Heart left ventricle (tissue), 16 donors: ENCODE measurements at regions not wholly inside any gene's neighbourhood (a gene's known extent, or its start where the extent isn't known, plus 50 kb on each side); places are given as distances from the start of the nearest gene placed in this dataset.
"Not testable (repeated sequence)": the region's sequence is repeated elsewhere in the genome, so short reads cannot be mapped to it uniquely, and the experiment has no call there.

ENCODE experiments used
- ATAC-seq, 4 donors: fragments of 200-7000 bp; cut with Tn5 transposase; one replicate each; pipeline ENCODE4 v1.9.1; 2020 to 2022; ENCODE audit warnings: moderate library complexity in 4 of 4, mild to moderate bottlenecking in 3 of 4, moderate number of reproducible peaks in 1 of 4
- DNase-seq, 5 donors: peaks; one replicate each; pipeline ENCODE4 v3.0.0-alpha.2; 2020
- H3K27ac ChIP-seq, 12 donors: fragments of 200-600 bp; sonication (generic) in 4 of 12; one replicate each; pipeline versions ENCODE4 v1.5.0 to v1.8.0; 2016 to 2022; ENCODE audit warnings: mild to moderate bottlenecking in 2 of 12
- H3K27me3 ChIP-seq, 9 donors: fragments of 200-600 bp; sonication (generic) in 2 of 9; one replicate each; pipeline versions ENCODE4 v1.5.1 to v1.8.0; 2016 to 2022; ENCODE audit warnings: mild to moderate bottlenecking in 3 of 9
- H3K36me3 ChIP-seq, 9 donors: fragments of 200-600 bp; sonication (generic) in 2 of 9; one replicate each; pipeline versions ENCODE4 v1.5.0 to v1.8.0; 2018 to 2022; ENCODE audit warnings: mild to moderate bottlenecking in 2 of 9
- H3K4me1 ChIP-seq, 12 donors: fragments of 200-600 bp; sonication (generic) in 4 of 12; one replicate each; pipeline versions ENCODE4 v1.5.0 to v1.8.0; 2016 to 2022; ENCODE audit warnings: mild to moderate bottlenecking in 3 of 12
- H3K4me3 ChIP-seq, 12 donors: fragments of 200-600 bp; sonication (generic) in 4 of 12; one replicate each; pipeline versions ENCODE4 v1.5.0 to v1.8.0; 2017 to 2022; ENCODE audit warnings: mild to moderate bottlenecking in 9 of 12, moderate library complexity in 4 of 12
- H3K9me3 ChIP-seq, 12 donors: fragments of 200-600 bp; sonication (generic) in 4 of 12; one replicate each; pipeline versions ENCODE4 v1.5.0 to v1.8.0; 2016 to 2022; ENCODE audit warnings: mild to moderate bottlenecking in 1 of 12
- CTCF ChIP-seq, 12 donors: fragments of 200-600 bp; sonication (generic) in 4 of 12; IDR thresholded peaks; one replicate each; pipeline versions ENCODE4 v1.5.0 to v1.8.0; 2018 to 2022; ENCODE audit warnings: antibody characterized with exemption in 12 of 12, mild to moderate bottlenecking in 5 of 12
- POLR2A ChIP-seq, 2 donors: fragments of 450-650 bp; IDR thresholded peaks; one replicate each; pipeline ENCODE4 v1.6.1; 2017; ENCODE audit warnings: antibody characterized with exemption in 2 of 2, mild to moderate bottlenecking in 2 of 2, moderate library complexity in 2 of 2
- WGBS, 4 donors: extraction: QIAGEN DNeasy Blood & Tissue Kit in 2 of 4; methylation state at CpG; one replicate each; pipeline versions ENCODE4 v1.1.5 to v1.1.7; 2013 to 2018; 5-methylcytosine and 5-hydroxymethylcytosine counted together
- intact Hi-C, 10 donors: fragments of 100-400 bp; cut with DNase I; formaldehyde crosslinking; loops; one replicate each; pipeline versions ENCODE4 v1.11.1 to v1.14.2; 2022
- donor health status: ischemic (EF 13 %, LVEDD 7.1; RV severe dilation, severe dysfunction).
- donor health status: healthy with polysubstance abuse.
- donor health status: DM: no; HTN: yes; CAD: no.
- donor health status: DM: no; HTN: no; CAD: no.
- donor health status: ischemic (EF 25% LVEDD 6.9; RV normal size, moderate dysfunction).
- donor health status: ischemic (EF 25% LVEDD 5.7; RV mildly dilated, moderate dysfunction).
- donor health status: healthy.
- donor health status: DM: yes; HTN: yes; CAD: no.
- donor health status: ischemic (EF 35%, LVEDD 5.7; RV mildly dilated, moderate dysfunction).
- donor health status: nonischemic (EF 11% LVEDD 7.7; RV severe dilation, severe dysfunction).
- donor health status: DM: yes; HTN: yes; CAD: no.
- donor health status: PGD.
- donor health status: ischemic (EF 29% LVEDD 5.4; RV normal size, mild dysfunction).
- donor health status: nonischemic (EF 23%, LVEDD 6.1; RV moderate dilation, normal function).

- H3K4me1 ChIP-seq: peaks cover 0 to 18% (median 0%) of the 10 kb centered on the region in 12 donors
- whole genome bisulfite sequencing, 4 donors: 87 to 92% (median 88%) methylated on average over 3 of the region's 3 CpGs
- no peaks in the 10 kb centered on the region for H3K36me3 ChIP-seq
- peak overlapping the region in 6 of 12 donors; percentile 5 to 51 (median 21) for H3K27ac ChIP-seq
- peaks cover 0 to 6% (median 0%) of the 10 kb centered on the region in 12 donors for H3K9me3 ChIP-seq
- intact Hi-C loops: no loop called here
- H3K4me3 ChIP-seq: no peak overlapping the region
- DNase-seq (no peak), ATAC-seq (no peak)
- TF ChIP-seq CTCF (IDR thresholded peaks at IDR 0.05) (no peak), POLR2A (IDR thresholded peaks at IDR 0.05) (no peak)
- no peaks in the 10 kb centered on the region for H3K27me3 ChIP-seq
Observed at GRCh38 chr2:190592831-190593230, 56.1 kb upstream of the NAB1 start.

- peaks cover 0 to 24% (median 3%) of the 10 kb centered on the region in 12 donors for H3K4me1 ChIP-seq
- DNase-seq, H3K27me3 ChIP-seq, intact Hi-C loops, ATAC-seq, H3K27ac ChIP-seq, H3K9me3 ChIP-seq, H3K36me3 ChIP-seq, H3K4me3 ChIP-seq: not testable (repeated sequence)
- 57 to 76% (median 69%) methylated on average over 1 of the region's 1 CpG for WGBS, 4 donors
Observed at GRCh38 chr2:190595879-190596278, 53.0 kb upstream of the NAB1 start.

- ATAC-seq (peak in 3 of 4 donors; percentile 42 to 63 (median 62)), DNase-seq (peak; percentile 51 to 68 (median 58))
- TF ChIP-seq POLR2A (IDR thresholded peaks at IDR 0.05): no peak
- TF ChIP-seq CTCF (IDR thresholded peaks at IDR 0.05): no peak
- peaks cover 0 to 6% (median 0%) of the 10 kb centered on the region in 12 donors for H3K9me3 ChIP-seq
- intact Hi-C loops: loop anchor here in 1 of 10 donors (1.0 kb wide), 1 partner anchor 9 kb away; no protein-coding TSS in a partner anchor
- H3K27me3 ChIP-seq: no peaks in the 10 kb centered on the region
- H3K36me3 ChIP-seq: no peaks in the 10 kb centered on the region
- WGBS, 4 donors: 65 to 82% (median 72%) methylated on average over 4 of the region's 4 CpGs
- no peak overlapping the region for H3K4me3 ChIP-seq
- H3K27ac ChIP-seq: peak overlapping the region in 10 of 12 donors; percentile 8 to 62 (median 28)
- peaks cover 0 to 24% (median 3%) of the 10 kb centered on the region in 12 donors for H3K4me1 ChIP-seq
Observed at GRCh38 chr2:190596993-190597392, 51.9 kb upstream of the NAB1 start.

GRCh38 chr2:190598621-190599020 is 50.3 kb upstream of the NAB1 start:
- no peaks in the 10 kb centered on the region for H3K27me3 ChIP-seq
- TF ChIP-seq POLR2A (IDR thresholded peaks at IDR 0.05): no peak
- no peak for TF ChIP-seq CTCF (IDR thresholded peaks at IDR 0.05)
- DNase-seq: no peak
- intact Hi-C loops: no loop called here
- no peak for ATAC-seq
- WGBS, 4 donors: 73 to 86% (median 82%) methylated on average over 2 of the region's 2 CpGs
- H3K4me3 ChIP-seq: no peak overlapping the region
- H3K36me3 ChIP-seq: no peaks in the 10 kb centered on the region
- H3K27ac ChIP-seq: peak overlapping the region in 5 of 12 donors; percentile 8 to 59 (median 11)
- peaks cover 0 to 24% (median 3%) of the 10 kb centered on the region in 12 donors for H3K4me1 ChIP-seq
- H3K9me3 ChIP-seq: peaks cover 0 to 6% (median 0%) of the 10 kb centered on the region in 12 donors

GRCh38 chr2:190599073-190599472 is 49.8 kb upstream of the NAB1 start:
- 78 to 90% (median 84%) methylated on average over 1 of the region's 1 CpG for WGBS, 4 donors
- TF ChIP-seq CTCF (IDR thresholded peaks at IDR 0.05): no peak
- TF ChIP-seq POLR2A (IDR thresholded peaks at IDR 0.05): no peak
- no peak for ATAC-seq
- no peaks in the 10 kb centered on the region for H3K36me3 ChIP-seq
- H3K27ac ChIP-seq: peak overlapping the region in 3 of 12 donors; percentile 10 to 31 (median 15)
- H3K4me3 ChIP-seq: no peak overlapping the region
- no peaks in the 10 kb centered on the region for H3K27me3 ChIP-seq
- intact Hi-C loops: no loop called here
- peaks cover 0 to 24% (median 3%) of the 10 kb centered on the region in 12 donors for H3K4me1 ChIP-seq
- H3K9me3 ChIP-seq: peaks cover 0 to 6% (median 0%) of the 10 kb centered on the region in 12 donors
- no peak for DNase-seq
